IPS-18c (cell line): ENCODE measurements at regions not wholly inside any gene's neighbourhood (a gene's known extent, or its start where the extent isn't known, plus 50 kb on each side); places are given as distances from the start of the nearest gene placed in this dataset.
"Not testable (repeated sequence)": the region's sequence is repeated elsewhere in the genome, so short reads cannot be mapped to it uniquely, and the experiment has no call there.

Experiments used
- H3K4me3 ChIP-seq: 2 replicates; pipeline ENCODE4 v1.7.0; 2013; ENCODE audit warnings: low read depth, mild to moderate bottlenecking, low read length, moderate library complexity; ENCODE audit not compliant: insufficient read depth
- H3K9me3 ChIP-seq: one replicate; pipeline ENCODE4 v1.6.1; 2013; ENCODE audit warnings: mild to moderate bottlenecking, low read length, moderate library complexity; ENCODE audit not compliant: control insufficient read depth, insufficient read depth

- no peak overlapping the region for H3K4me3 ChIP-seq
- no peaks in the 10 kb centered on the region for H3K9me3 ChIP-seq
These were observed 136.5 kb downstream of the KIF4B start for GRCh38 chr5:155150012-155150411.

GRCh38 chr5:155154973-155155372, 141.4 kb downstream of the KIF4B start:
- no peaks in the 10 kb centered on the region for H3K9me3 ChIP-seq
- no peak overlapping the region for H3K4me3 ChIP-seq

- H3K4me3 ChIP-seq, H3K9me3 ChIP-seq: not testable (repeated sequence)
These were observed 149.5 kb downstream of the KIF4B start for GRCh38 chr5:155163084-155163483.

GRCh38 chr5:155167736-155168135, 154.2 kb downstream of the KIF4B start:
- H3K9me3 ChIP-seq = peaks cover 4% of the 10 kb centered on the region
- no peak overlapping the region for H3K4me3 ChIP-seq

GRCh38 chr5:155181542-155181941, 168.0 kb downstream of the KIF4B start:
- Histone ChIP-seq H3K4me3 (no peak overlapping the region), H3K9me3 (no peaks in the 10 kb centered on the region)

- Histone ChIP-seq H3K9me3 (no peaks in the 10 kb centered on the region), H3K4me3 (no peak overlapping the region)
These were observed 175.9 kb downstream of the KIF4B start for GRCh38 chr5:155189476-155189875.

- no peak overlapping the region for H3K4me3 ChIP-seq
- no peaks in the 10 kb centered on the region for H3K9me3 ChIP-seq
These were observed 176.4 kb downstream of the KIF4B start for GRCh38 chr5:155189981-155190380.

GRCh38 chr5:155193029-155193428, 179.5 kb downstream of the KIF4B start:
- no peak overlapping the region for H3K4me3 ChIP-seq
- no peaks in the 10 kb centered on the region for H3K9me3 ChIP-seq

- Histone ChIP-seq H3K4me3 (no peak overlapping the region), H3K9me3 (no peaks in the 10 kb centered on the region)
These were observed 180.0 kb downstream of the KIF4B start for GRCh38 chr5:155193483-155194107.

- Histone ChIP-seq H3K4me3 (no peak overlapping the region), H3K9me3 (peaks cover 2% of the 10 kb centered on the region)
These were observed 187.1 kb downstream of the KIF4B start for GRCh38 chr5:155200608-155201007.

- H3K9me3 ChIP-seq = no peaks in the 10 kb centered on the region
- no peak overlapping the region for H3K4me3 ChIP-seq
These were observed 198.2 kb downstream of the KIF4B start for GRCh38 chr5:155211764-155212163.

- Histone ChIP-seq H3K9me3 (peaks cover 2% of the 10 kb centered on the region), H3K4me3 (no peak overlapping the region)
These were observed 208.8 kb downstream of the KIF4B start for GRCh38 chr5:155222393-155222792.

GRCh38 chr5:155229135-155229534, 215.6 kb downstream of the KIF4B start:
- Histone ChIP-seq H3K9me3 (peaks cover 2% of the 10 kb centered on the region), H3K4me3 (no peak overlapping the region)

GRCh38 chr5:155239803-155240202, 226.2 kb downstream of the KIF4B start:
- H3K4me3 ChIP-seq = no peak overlapping the region

GRCh38 chr5:155250596-155250995, 237.0 kb downstream of the KIF4B start:
- H3K9me3 ChIP-seq = no peaks in the 10 kb centered on the region

More at GRCh38 chr5:155239803-155240202, 226.2 kb downstream of the KIF4B start:
- H3K9me3 ChIP-seq = peaks cover 1% of the 10 kb centered on the region

GRCh38 chr5:155252025-155252424, 238.5 kb downstream of the KIF4B start:
- H3K9me3 ChIP-seq = no peaks in the 10 kb centered on the region
- no peak overlapping the region for H3K4me3 ChIP-seq

More at GRCh38 chr5:155250596-155250995, 237.0 kb downstream of the KIF4B start:
- no peak overlapping the region for H3K4me3 ChIP-seq

GRCh38 chr5:155252717-155253116, 239.2 kb downstream of the KIF4B start:
- H3K9me3 ChIP-seq = no peaks in the 10 kb centered on the region

GRCh38 chr5:155254399-155254798, 240.8 kb downstream of the KIF4B start:
- Histone ChIP-seq H3K4me3 (no peak overlapping the region), H3K9me3 (no peaks in the 10 kb centered on the region)

More at GRCh38 chr5:155252717-155253116, 239.2 kb downstream of the KIF4B start:
- H3K4me3 ChIP-seq = no peak overlapping the region

GRCh38 chr5:155258161-155258560, 244.6 kb downstream of the KIF4B start:
- no peak overlapping the region for H3K4me3 ChIP-seq

More at GRCh38 chr5:155258161-155258560, 244.6 kb downstream of the KIF4B start:
- H3K9me3 ChIP-seq = no peaks in the 10 kb centered on the region
